Effector CD8-positive, alpha-beta T cell (primary cell): ENCODE measurements at regions not wholly inside any gene's neighbourhood (a gene's known extent, or its start where the extent isn't known, plus 50 kb on each side); places are given as distances from the start of the nearest gene placed in this dataset.

Source experiments
- DNase-seq: peaks from one replicate; lab custom pipeline; 2025; lab: John Stamatoyannopoulos, UW

DNA sequence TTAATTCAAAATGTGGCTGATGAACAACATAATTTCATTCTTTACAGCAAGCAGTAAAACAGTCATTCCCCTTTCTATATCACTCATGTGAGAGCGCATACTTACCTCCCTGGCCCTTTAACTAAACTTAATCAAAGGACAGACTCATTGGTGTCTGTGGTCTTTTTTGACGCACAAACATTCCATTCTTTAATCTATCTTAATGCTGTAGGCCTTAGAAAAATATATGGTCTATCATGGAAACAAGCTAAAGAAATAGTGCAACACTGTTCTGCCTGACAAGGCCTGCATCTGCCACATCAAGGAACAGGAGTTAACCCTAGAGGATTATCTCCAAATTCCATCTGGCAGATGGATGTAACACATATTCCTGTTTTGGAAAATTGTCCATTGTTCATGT lies 878.1 kb downstream of the NLGN4Y start:
- DNase-seq, result no peak

DNA sequence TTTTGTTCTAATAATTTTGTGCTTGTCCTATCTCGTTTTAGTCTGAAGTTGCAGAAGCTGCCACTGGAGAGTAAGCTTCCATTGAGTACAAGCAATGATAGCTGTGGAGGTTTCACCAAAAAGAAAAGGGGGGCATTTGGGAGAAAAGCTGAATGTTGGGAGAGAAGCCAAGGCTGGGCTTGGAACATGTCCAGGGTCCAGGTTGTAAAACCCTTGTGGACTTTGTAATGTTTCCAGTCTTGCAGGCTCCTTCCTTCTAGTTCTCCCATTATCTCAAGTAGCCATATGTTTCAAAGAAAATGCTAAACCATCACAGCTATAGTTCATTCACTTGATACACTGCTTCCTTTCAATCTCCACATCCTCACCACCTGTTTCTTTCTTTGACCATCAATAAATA lies 880.2 kb downstream of the NLGN4Y start:
- DNase-seq, result no peak

DNA sequence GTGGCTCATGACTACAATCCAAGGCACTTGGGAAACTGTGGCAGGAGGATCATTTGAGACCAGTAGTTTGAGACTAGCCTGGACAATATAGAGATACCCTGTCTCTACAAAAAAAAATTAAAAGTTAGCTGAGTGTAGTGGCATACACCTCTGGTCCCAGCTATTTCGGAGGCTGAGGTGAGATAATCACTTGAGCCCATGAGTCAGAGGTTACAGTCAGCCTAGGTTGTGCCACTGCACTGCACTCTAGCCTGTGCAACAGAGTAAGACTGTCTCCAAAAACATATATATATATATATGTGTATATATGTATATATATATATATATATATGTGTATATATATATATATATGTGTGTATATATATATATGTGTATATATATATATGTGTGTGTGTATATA lies 890.8 kb downstream of the NLGN4Y start:
- DNase-seq, result no peak

DNA sequence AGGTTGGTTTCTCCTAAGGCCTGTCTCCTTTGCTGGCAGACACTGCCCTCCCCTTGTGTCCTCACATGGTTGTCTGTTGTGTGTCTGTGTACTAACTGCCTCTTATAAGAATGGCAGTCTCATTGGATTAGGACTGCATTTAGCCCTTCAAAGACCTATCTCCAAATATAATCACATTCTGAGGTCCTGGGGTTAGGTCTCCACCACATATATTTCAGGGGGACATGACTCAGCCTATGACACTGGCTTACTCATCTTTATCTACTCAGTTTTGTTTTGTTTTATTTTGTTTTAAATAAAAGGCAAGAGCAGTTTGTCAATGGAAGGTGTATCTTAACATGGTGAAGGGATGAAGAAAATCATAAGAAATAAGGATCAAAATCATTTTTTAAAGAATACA lies 894.3 kb downstream of the NLGN4Y start:
- no peak for DNase-seq

DNA sequence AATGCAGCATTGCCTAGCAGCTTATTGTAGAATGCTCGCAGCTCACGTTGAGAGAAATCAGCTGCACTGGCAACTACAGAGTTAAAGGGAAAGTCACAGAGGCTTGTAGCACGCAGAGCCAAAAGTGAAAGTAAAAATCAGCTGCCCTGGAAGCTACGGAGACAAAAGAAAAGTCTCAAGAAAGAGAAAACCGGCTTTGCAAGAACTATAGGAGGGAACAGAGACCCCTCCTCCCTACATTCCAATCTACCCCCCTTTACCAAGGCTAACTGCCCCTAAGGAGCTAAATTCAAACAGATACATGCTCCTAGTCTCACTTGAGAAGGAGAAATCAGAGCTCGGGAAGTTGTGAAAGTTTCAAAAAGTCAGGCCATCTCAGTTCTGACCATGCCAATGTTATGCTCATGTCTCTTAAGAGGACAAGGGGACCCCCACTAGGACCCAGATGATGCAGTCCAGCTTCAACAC lies 900.4 kb downstream of the NLGN4Y start:
- no peak for DNase-seq

DNA sequence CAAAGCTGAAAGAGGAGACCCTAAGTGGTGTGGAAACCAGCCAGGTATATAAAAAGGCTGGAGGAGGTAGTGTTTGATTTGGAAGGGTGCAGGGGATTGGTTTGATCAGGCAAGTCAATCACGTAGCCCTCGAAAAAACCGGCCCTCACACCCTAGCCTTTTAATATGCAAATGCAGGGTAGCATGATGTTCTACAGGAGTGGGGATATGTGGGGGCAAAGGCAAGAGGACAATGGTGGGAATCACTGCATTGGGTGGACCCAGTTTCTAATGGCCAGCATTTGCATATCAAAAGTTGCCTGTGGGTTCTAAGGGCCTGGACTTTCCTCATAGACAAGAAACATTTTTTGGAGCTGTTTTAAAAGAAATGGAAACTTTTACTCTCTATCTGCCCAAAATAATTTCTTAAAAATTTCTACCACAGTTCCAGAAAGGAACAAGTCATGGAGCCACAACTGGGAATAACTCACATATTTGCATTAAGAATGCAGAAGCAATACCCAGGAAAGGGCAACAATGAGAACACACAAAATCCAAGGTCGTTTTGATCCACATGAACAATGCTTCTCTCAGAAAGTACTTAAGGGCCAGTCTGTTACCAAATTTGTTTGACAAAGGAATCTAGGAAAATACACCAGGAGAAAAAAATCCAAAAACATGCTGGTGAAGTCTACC lies 915.8 kb downstream of the NLGN4Y start:
- DNase-seq, result no peak

DNA sequence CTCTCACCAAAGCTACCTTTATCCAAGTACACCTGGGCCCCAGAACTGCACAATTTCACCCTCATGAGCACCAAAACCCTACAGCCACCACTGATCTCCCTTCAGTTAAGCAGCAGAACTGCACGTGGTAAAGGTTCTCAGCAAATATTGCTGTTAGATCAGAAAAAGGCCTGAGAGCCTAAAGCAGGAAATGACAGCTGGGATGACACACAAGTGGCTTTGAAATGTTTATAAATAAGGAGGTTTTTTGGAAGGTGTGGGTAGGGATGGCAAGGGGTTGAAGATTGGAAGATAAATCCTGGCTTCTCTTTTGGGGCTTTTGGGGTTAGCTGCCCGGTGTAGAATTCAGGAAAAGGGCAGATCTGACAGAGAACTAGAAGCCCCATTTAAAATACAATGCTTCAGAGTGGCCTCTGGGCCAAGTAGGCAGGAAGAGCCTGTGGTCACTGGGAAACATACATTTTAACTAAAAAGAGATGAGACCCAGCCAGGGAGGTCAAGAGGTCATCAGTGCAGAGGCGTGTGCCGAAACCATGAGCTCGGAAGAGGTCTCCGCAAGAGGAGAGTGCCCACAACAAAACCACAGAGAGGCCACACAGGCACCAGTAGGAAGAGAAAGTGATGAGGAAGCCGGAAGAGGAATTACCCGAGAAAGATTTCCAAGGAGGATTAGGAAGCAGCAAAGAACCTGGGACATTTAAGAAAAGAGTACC lies 916.5 kb downstream of the NLGN4Y start:
- DNase-seq, result no peak

DNA sequence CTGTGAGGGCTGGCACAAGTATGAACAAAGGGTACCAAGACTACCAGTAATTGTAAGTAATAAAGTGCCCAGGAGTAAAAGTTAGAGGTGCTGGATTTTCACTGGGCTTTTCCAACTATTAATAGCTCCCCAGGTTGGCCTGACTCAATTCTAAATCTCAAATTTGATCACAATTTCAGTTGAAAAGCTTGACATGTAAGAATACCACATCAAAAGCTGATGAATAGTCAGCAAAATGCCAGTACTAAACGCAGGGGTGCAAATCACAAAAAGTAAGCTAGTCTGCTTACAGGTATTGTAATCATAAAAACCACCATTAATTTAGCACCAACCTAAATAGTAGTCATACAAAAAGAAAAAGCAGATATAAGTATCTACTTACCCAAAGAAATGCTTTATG lies 917.5 kb downstream of the NLGN4Y start:
- no peak for DNase-seq

DNA sequence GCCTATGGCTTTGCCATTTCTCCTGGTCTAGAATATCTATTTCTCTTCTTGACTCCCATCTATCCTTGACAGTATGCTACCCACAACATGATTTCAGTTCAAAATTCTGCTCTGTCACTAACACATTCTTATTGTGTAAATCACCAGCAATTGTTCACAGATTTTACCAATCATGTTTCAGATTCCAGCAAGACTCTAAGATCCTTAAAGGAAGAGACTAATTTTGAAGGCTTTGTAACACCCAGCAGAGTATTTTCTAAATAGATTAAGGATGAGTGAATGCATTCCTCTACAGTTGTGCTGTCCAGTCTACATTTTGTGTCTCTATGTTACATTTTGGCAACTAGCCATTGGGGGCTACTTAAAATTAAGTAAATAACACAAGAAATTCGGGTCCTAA lies 921.5 kb downstream of the NLGN4Y start:
- DNase-seq, result no peak

DNA sequence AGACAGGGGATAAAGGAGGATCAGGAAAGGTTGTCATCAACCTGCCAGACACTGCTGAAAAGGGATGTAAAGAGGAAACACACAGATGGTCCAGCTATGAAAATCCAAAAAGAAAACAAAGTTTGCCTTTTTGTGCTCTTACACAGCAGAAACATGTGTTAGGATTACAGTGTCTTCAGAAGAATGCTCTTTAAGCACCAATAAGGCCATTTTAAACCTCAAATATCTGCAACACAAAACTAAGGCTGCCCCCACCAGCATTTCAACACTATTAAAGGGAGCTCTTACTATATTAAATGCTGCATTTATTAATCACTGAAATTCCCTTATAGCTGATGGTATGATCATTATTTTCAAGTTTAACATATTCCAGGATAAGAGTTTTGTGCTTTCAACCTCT lies 922.5 kb downstream of the NLGN4Y start:
- no peak for DNase-seq

DNA sequence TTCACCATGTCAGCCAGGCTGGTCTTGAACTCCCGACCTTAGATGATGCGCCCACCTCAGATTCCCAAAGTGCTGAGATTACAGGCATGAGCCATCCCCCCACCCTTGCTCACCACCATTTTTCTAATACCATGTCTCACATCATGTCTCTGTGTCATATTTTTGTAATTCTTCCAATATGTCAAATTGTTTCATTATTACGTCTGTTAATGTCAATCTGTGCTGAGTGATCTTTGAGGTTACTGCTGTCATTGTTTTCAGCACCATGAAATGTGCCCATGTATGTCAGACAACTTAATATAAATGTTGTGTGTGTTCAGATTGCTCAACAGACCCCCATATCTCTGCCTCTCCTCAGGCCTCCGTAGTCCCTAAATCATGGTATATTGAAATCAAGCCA lies 923.6 kb downstream of the NLGN4Y start:
- DNase-seq, result no peak

DNA sequence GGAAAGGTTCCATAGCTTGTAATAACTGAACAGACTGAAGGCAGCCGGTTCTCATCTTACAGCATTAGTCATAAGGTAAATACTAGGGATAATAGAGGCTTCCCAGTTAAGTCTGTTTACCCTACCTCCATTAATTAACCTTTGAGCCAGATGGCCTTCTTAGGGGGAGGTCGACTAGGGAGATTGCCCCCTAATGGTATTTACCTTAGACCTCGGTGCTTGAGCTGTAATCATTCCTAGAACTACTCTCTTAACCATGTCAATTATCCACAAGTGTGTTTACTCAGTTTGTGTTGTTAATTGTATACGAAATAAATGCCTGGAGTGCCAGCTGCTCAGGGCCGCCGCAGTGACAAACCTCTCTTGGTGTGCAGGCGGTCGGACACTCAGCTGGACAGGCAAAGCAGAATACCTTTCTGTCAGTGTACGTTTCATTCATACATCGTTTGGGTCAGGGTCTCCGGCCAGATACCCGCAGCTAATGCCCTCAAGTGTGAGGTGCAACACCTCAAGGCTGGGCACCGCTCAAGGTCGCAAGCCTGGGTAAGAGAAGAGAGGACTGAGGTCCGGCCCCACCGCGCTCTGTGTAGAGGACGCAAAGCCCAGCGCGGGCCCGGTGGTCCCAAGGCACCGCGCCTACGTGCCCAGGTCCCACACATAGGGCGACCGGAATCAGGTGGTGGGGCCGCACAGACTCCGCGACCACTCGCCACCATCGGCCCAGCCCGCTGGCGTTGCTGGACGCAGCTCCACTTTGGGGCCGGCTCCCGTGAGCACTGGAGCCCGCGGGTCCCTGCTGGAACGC lies 931.0 kb downstream of the NLGN4Y start:
- no peak for DNase-seq

DNA sequence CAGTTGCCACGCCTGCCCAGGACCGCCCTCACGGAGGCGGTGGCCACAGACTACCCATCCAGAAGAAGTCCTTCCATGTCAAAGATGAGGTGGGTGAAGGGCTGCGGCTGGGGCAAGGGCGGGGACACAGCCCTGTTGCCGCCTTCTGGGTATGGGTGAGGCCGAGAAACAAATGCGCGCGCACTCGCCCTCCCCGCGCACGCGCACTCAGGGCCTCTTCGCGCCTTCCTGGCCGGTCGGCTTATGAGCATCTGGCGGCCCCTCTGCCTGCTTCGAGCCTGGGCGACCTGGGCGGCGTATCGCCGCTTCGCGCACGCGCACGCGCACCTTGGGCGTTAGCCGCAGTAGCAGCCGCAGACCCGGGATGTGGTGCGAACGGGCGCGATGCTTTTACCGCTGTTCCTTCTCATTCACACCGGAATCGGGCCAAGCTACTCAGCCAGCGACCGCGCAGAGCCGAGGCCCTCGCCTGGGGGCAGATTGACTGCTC lies 931.7 kb downstream of the NLGN4Y start:
- DNase-seq, result peak; percentile 44

DNA sequence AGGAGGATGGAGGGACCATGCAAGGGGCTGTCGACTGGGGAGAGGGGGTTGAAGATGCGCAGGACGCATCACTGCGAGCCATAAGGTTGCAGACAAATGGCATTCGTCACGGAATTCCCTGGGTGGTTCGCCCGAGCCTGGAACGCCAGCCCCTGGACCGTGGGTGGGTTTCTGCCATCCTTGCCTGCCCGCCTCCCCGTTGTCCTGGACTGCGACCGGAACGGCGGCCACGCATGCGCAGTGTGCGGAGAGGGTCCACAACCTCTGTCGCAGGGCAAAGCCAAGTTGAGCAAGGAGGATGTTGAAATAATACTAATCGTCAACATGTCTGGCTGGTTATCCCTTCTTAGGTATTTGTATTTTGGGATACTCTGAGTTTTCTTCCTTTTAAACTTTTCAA lies 932.2 kb downstream of the NLGN4Y start:
- DNase-seq, result no peak

DNA sequence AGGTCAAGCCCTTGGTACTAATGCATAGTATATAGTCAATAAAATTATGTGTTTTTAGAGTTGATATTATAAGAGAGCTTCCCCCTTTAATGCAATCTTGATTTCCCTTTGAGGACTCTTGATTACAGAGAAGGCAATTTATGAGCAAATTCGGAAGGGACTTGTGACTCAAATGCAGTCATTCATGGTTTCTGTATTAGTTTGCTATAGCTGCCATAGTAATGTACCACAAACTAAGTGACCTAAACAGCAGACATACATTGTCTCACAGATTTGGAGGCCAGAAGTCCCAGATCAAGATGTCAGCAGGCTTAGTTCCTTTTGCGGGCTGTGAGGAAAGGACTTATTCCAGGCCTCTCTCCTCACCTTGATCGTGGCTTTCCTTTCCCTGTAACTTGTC lies 933.4 kb downstream of the NLGN4Y start:
- DNase-seq, result no peak

DNA sequence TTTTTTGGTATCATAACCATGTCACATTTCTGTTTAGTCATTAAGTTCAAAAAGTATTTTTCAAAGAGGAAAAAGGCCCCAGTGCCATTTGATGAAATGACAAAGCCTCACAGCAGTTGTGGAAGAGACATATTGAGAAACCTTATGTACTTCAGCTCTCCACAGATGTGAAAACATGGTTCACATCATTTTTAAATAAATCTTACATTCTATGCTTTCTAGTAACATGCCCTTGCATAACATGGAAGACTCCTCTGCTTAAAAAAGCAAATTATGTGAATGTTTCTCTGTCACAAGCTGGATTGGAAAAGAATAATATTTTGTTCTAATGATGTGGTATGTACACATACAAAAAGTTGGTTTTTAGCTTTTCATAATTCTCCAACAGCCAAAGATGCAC lies 934.1 kb downstream of the NLGN4Y start:
- DNase-seq, result no peak

DNA sequence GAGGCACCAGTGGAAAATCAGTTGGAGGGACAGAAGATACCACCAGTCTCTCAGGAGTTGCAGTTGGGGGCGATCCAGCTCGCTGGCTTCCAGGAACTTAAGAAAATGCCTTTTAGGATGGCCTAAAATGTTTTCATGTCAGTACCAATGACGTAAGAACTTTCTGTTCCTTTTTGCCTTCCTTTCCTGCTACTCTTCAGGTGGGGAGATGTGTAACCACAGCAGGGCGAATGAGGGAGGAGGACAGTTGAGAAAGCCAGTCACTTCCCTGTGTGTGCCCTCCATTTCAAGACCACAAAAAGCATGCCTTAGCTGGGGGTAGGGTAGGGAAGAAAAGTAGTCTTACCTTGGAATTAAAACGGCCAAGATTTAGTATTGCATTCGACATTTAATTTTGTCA lies 941.6 kb downstream of the NLGN4Y start:
- DNase-seq, result no peak

DNA sequence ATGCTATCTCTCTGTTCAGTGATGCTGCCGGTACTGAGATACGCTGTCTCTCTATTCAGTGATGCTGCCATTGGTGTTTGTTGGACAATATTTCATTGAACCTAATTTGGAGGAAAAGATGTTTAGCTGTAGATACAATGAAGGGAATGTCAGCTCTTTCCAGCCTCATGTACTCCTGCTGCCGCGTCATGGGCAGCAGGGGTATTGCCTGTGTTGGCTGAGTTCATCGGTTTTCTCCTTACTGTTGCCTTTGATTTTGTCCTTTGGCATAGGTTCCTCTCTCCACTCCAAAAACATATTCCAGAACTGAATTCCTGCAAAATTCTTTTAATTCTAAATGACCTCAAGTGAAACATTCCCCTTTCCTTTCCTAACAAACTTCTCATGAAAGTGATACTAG lies 942.6 kb downstream of the NLGN4Y start:
- DNase-seq, result no peak

DNA sequence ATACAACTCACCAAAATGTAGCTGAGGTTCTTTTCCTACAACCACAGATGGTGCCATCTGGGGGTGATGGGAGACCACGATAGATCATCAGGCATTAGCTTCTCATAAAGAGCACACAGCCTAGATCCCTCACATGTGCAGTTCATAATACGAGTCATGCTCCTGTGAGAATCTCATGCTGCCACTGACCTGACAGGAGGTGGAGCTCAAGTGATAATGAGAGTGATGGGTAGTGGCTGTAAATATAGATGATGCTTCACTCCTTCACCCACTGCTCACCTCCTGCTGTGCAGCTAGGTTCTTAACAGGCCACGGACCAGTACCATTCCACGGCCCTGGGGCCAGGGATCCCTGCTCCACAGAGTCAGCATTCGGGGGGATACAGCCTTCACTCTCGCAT lies 943.8 kb downstream of the NLGN4Y start:
- no peak for DNase-seq

DNA sequence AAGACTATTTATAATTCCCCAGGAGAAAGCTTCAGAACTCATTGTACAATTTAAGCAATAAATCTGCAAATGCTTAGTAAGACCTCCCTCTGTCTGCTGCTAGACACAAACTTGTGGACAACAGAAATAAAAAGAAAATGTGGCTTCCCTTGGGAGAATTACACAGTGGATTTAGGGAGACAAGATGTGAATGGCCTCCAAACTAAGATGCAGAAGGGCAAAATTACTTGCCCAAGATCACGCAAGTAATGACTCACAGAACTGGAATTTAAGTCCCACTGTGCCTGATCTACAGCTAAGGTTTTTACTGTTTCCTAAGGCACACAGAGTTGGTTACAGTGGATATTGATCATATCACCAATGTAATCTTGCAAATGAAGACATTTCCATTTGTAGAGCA lies 947.0 kb downstream of the NLGN4Y start:
- no peak for DNase-seq

DNA sequence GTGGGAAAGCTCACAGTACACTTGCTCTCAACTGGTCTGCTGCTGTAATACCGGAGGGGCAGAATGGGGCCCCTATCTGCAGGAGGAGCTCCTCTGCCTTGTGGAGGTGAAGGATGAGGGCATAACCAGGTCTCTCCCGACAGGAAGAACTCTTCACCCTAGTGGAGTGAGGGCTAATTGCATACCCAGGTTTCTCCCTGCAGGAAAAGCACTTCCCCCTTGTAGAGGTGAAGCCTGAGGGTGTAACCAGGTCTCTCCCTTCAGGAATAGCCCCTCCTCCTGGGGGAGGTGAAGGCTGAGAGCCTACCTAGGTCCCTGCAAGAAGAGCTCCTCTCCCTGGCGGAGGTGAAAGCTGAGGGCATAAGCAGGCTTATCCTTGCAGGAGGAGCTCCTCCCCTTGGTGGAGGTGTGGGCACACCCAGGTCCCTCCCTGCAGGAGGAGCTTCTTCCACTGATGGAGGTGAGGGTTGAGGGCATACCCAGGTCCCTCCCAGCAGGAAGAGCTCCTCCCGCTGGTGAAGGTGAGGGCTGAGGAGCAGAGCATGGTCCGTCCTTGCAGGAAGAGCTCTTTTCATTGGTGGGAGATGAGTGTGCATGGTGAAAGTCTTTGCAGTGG lies 954.1 kb downstream of the NLGN4Y start:
- DNase-seq, result no peak

DNA sequence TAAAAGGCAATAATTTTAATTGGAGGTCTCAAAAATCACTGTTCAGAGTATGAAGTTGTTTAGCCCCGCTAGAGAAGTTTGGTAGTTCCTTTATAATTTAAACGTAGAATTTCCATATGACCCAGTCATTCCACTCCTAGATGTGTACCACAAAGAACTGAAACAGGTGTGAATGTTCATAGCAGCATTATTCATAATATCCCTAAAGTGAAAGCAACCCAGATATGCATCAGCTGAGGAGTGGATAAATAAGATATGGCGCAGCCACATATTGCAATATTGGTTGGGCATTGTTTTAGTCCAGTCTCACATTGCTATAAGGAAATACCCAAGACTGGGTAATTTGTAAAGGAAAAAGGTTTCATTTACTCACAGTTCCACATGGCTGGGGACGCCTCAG lies 976.2 kb downstream of the NLGN4Y start:
- no peak for DNase-seq
